Activated CD4-positive, alpha-beta T cell treated with anti-CD3 and anti-CD28 coated beads, Interleukin-2, amount 10 ng/mL, durations not matched to agents 24 days and 14 days (primary cell): ENCODE measurements at regions not wholly inside any gene's neighbourhood (a gene's known extent, or its start where the extent isn't known, plus 50 kb on each side); places are given as distances from the start of the nearest gene placed in this dataset.

Experiments
- DNase-seq: peaks from one replicate; pipeline ENCODE4 v3.0.0; 2022
- H3K27ac Mint-ChIP-seq: one replicate; pipeline ENCODE4 v1.8.0; 2022; ENCODE audit warnings: mild to moderate bottlenecking, mixed read lengths
- H3K27me3 Mint-ChIP-seq: one replicate; pipeline ENCODE4 v1.8.0; 2022; ENCODE audit warnings: mixed read lengths
- H3K36me3 Mint-ChIP-seq: one replicate; pipeline ENCODE4 v1.8.0; 2022; ENCODE audit warnings: low read depth, mild to moderate bottlenecking, mixed read lengths
- H3K4me1 Mint-ChIP-seq: one replicate; pipeline ENCODE4 v1.8.0; 2021; ENCODE audit warnings: mixed read lengths
- H3K4me3 Mint-ChIP-seq: one replicate; pipeline ENCODE4 v1.8.0; 2022; ENCODE audit warnings: mild to moderate bottlenecking, moderate library complexity, mixed read lengths
- H3K9me3 Mint-ChIP-seq: one replicate; pipeline ENCODE4 v1.8.0; 2021; ENCODE audit warnings: mixed read lengths
- intact Hi-C: fragments of 100-400 bp; cut with micrococcal nuclease; formaldehyde crosslinking; loops from one replicate; pipeline ENCODE4 v1.15.1; 2023

GRCh38 chr14:101024686-101025085 lies 121.2 kb upstream of the RTL1 start:
- H3K9me3 Mint-ChIP-seq, result peaks cover 11% of the 10 kb centered on the region
- H3K4me1 Mint-ChIP-seq, result no peaks in the 10 kb centered on the region
- H3K36me3 Mint-ChIP-seq, result no peaks in the 10 kb centered on the region
- intact Hi-C loops, result no loop called here
- H3K4me3 Mint-ChIP-seq, result no peak overlapping the region
- no peak for DNase-seq
- H3K27me3 Mint-ChIP-seq, result no peaks in the 10 kb centered on the region
- H3K27ac Mint-ChIP-seq, result no peak overlapping the region

DNA sequence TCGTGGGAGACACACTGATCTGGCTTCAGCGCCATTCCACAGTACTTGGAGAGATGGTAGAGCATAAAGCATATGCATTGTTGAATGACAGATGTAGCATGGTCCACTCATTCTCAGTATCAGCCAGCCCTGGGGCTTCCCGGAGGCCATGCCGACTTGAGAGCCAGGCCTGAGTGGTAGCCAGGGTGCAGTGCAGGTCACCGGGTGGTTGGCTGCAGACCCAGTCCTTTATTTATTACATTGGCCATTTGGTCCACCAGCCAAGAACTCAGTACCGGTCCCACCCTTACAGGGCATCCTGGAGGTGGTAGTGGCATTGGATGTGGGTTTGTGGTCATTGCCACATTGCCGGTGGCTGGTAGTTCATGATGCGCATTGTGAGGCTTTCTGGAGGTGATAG lies 121.6 kb upstream of the RTL1 start:
- no peaks in the 10 kb centered on the region for H3K27me3 Mint-ChIP-seq
- no peak overlapping the region for H3K4me3 Mint-ChIP-seq
- intact Hi-C loops, result no loop called here
- no peaks in the 10 kb centered on the region for H3K36me3 Mint-ChIP-seq
- DNase-seq, result no peak
- no peaks in the 10 kb centered on the region for H3K4me1 Mint-ChIP-seq
- H3K27ac Mint-ChIP-seq, result no peak overlapping the region
- peaks cover 7% of the 10 kb centered on the region for H3K9me3 Mint-ChIP-seq

GRCh38 chr14:101025696-101026095 lies 122.2 kb upstream of the RTL1 start:
- H3K4me1 Mint-ChIP-seq, result no peaks in the 10 kb centered on the region
- peaks cover 1% of the 10 kb centered on the region for H3K9me3 Mint-ChIP-seq
- DNase-seq, result no peak
- H3K27ac Mint-ChIP-seq, result no peak overlapping the region
- H3K27me3 Mint-ChIP-seq, result no peaks in the 10 kb centered on the region
- intact Hi-C loops, result no loop called here
- H3K4me3 Mint-ChIP-seq, result no peak overlapping the region
- no peaks in the 10 kb centered on the region for H3K36me3 Mint-ChIP-seq

- H3K27ac Mint-ChIP-seq, result no peak overlapping the region
- H3K36me3 Mint-ChIP-seq, result no peaks in the 10 kb centered on the region
- DNase-seq, result no peak
- H3K9me3 Mint-ChIP-seq, result no peaks in the 10 kb centered on the region
- intact Hi-C loops, result no loop called here
- no peaks in the 10 kb centered on the region for H3K4me1 Mint-ChIP-seq
- H3K4me3 Mint-ChIP-seq, result no peak overlapping the region
- H3K27me3 Mint-ChIP-seq, result no peaks in the 10 kb centered on the region
Observed at GRCh38 chr14:101026341-101026740, 122.8 kb upstream of the RTL1 start.

DNA sequence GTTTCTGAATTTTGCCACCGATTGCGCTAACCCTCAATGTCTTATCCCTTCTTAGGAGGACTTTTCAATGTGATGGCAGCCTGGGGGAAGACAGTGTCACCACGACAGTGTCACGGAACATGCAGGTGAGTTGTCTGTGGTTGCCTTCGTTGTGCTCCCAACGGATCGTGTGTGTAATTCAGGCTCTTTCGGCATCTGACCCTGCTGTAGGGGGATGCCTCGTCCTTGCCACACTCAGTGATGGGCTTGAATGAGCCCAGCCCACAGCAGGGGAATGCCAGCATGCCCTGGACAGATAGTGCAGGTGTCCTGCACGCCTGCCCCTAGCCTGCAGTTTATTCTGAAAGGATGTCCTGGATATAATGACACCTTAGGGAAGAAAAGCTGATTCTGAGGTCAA lies 123.8 kb upstream of the RTL1 start:
- intact Hi-C loops, result no loop called here
- no peak overlapping the region for H3K4me3 Mint-ChIP-seq
- no peak overlapping the region for H3K27ac Mint-ChIP-seq
- no peaks in the 10 kb centered on the region for H3K36me3 Mint-ChIP-seq
- H3K27me3 Mint-ChIP-seq, result no peaks in the 10 kb centered on the region
- no peak for DNase-seq
- no peaks in the 10 kb centered on the region for H3K9me3 Mint-ChIP-seq
- H3K4me1 Mint-ChIP-seq, result no peaks in the 10 kb centered on the region

- Mint-ChIP-seq H3K4me1 (no peaks in the 10 kb centered on the region), H3K9me3 (no peaks in the 10 kb centered on the region), H3K27ac (no peak overlapping the region), H3K27me3 (no peaks in the 10 kb centered on the region), H3K4me3 (no peak overlapping the region), H3K36me3 (no peaks in the 10 kb centered on the region)
- DNase-seq, result no peak
- intact Hi-C loops, result no loop called here
Observed at GRCh38 chr14:101027966-101028365, 124.4 kb upstream of the RTL1 start.

DNA sequence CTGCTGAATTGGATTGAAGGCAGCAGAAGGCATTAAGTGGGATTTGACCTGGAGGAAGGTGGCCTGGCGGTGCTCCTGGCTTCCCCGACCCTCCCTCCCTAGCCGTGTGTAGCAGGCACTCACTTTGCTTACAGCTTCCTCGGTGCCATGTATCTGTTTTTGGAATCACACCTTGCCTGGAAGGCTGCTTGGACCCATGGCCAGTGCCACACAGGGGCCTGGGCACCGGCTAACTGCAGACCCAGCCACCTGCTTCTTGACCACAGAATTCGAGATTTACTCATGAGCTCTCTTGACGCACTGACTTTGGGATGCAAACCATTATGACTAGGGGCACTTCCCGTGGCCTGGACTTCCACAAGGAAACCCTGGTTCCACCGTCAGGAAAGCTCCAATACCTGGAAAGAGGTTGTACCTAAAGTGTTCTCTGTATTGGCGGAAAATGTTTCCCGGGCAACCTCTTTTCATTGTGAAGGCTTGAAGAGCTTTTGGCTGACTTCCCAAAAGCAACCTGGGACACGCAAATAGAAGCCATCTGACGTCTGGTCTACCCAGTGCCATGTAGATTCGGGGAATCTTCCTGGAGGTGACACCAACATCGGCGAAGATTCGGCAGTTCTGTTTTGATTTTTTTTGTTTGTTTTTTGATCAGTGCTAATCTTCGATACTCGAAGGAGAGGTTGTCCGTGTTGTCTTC lies 125.6 kb upstream of the RTL1 start:
- Mint-ChIP-seq H3K9me3 (no peaks in the 10 kb centered on the region), H3K27me3 (no peaks in the 10 kb centered on the region), H3K36me3 (no peaks in the 10 kb centered on the region), H3K4me3 (no peak overlapping the region), H3K27ac (no peak overlapping the region), H3K4me1 (no peaks in the 10 kb centered on the region)
- no peak for DNase-seq
- intact Hi-C loops, result no loop called here

DNA sequence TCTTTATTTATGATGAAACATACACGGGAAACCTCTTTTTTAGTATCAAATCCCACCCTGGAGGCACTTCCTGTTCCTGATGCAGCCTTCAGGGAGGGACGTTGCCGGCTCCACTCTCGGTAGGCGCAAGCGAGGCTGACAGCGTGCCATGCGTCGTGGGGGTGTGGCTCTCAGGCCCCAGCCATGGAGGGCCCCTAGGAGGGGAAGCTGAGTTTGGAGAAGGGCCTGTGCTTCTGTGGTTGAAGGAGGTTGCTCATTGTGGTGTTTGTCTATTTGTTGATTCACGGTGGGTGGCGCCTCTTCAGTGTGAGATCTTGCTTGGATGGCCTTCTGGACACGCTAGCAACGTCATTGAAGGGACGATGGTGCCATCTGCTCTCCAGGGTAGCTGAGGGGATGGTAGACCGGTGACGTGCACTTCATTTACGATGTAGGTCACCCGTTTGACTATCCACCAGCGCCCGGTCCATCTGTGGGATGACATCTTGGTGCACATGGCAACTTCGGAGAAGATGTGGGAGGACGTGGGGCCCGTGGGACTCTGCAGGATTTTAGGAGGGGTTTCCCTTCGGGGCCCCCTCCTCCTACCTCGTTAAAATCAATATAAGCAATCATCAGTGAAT lies 126.3 kb upstream of the RTL1 start:
- H3K4me3 Mint-ChIP-seq, result no peak overlapping the region
- H3K27ac Mint-ChIP-seq, result no peak overlapping the region
- no peaks in the 10 kb centered on the region for H3K27me3 Mint-ChIP-seq
- no peak for DNase-seq
- no peaks in the 10 kb centered on the region for H3K4me1 Mint-ChIP-seq
- H3K9me3 Mint-ChIP-seq, result no peaks in the 10 kb centered on the region
- no peaks in the 10 kb centered on the region for H3K36me3 Mint-ChIP-seq
- intact Hi-C loops, result no loop called here

GRCh38 chr14:101030586-101030985 lies 127.1 kb upstream of the RTL1 start:
- H3K27me3 Mint-ChIP-seq, result no peaks in the 10 kb centered on the region
- intact Hi-C loops, result no loop called here
- no peaks in the 10 kb centered on the region for H3K4me1 Mint-ChIP-seq
- H3K36me3 Mint-ChIP-seq, result no peaks in the 10 kb centered on the region
- H3K27ac Mint-ChIP-seq, result no peak overlapping the region
- no peak overlapping the region for H3K4me3 Mint-ChIP-seq
- DNase-seq, result no peak
- no peaks in the 10 kb centered on the region for H3K9me3 Mint-ChIP-seq

- intact Hi-C loops, result no loop called here
Observed at GRCh38 chr14:101031186-101031585, 127.7 kb upstream of the RTL1 start.

GRCh38 chr14:101031721-101032120 lies 128.2 kb upstream of the RTL1 start:
- no peaks in the 10 kb centered on the region for H3K27me3 Mint-ChIP-seq
- H3K4me3 Mint-ChIP-seq, result no peak overlapping the region
- H3K27ac Mint-ChIP-seq, result no peak overlapping the region
- intact Hi-C loops, result no loop called here
- no peaks in the 10 kb centered on the region for H3K4me1 Mint-ChIP-seq
- no peaks in the 10 kb centered on the region for H3K9me3 Mint-ChIP-seq
- no peaks in the 10 kb centered on the region for H3K36me3 Mint-ChIP-seq
- DNase-seq, result no peak

More at GRCh38 chr14:101031186-101031585, 127.7 kb upstream of the RTL1 start:
- Mint-ChIP-seq H3K4me3 (no peak overlapping the region), H3K4me1 (no peaks in the 10 kb centered on the region), H3K27me3 (no peaks in the 10 kb centered on the region), H3K36me3 (no peaks in the 10 kb centered on the region), H3K27ac (no peak overlapping the region), H3K9me3 (no peaks in the 10 kb centered on the region)
- DNase-seq, result no peak

DNA sequence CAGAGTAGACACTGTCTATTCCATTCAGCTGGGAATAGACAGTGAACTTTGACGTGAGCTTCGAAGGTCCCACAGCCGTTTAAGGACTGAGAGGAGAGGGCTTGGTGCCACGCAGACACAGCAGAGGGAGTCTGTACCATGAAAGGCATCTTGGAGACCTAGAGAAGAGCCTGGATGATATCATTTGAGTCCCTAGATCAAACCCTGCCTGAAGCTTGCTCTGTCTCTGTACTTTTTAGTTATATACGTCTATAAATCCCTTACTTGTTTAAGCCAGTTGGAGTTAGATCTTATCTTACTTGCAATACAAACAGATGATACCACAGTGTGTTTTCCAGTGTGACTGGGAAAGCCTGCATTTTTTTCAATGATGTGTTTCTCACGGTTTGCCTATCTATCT lies 128.9 kb upstream of the RTL1 start:
- Mint-ChIP-seq H3K36me3 (no peaks in the 10 kb centered on the region), H3K4me3 (no peak overlapping the region), H3K9me3 (no peaks in the 10 kb centered on the region), H3K27ac (no peak overlapping the region), H3K27me3 (no peaks in the 10 kb centered on the region), H3K4me1 (no peaks in the 10 kb centered on the region)
- DNase-seq, result no peak
- intact Hi-C loops, result no loop called here

GRCh38 chr14:101033006-101033405 lies 129.5 kb upstream of the RTL1 start:
- Mint-ChIP-seq H3K36me3 (no peaks in the 10 kb centered on the region), H3K4me1 (no peaks in the 10 kb centered on the region), H3K27ac (no peak overlapping the region), H3K4me3 (no peak overlapping the region), H3K27me3 (no peaks in the 10 kb centered on the region), H3K9me3 (no peaks in the 10 kb centered on the region)
- intact Hi-C loops, result no loop called here
- DNase-seq, result no peak

GRCh38 chr14:101033446-101034165 lies 130.1 kb upstream of the RTL1 start:
- no peak overlapping the region for H3K4me3 Mint-ChIP-seq
- H3K36me3 Mint-ChIP-seq, result no peaks in the 10 kb centered on the region
- H3K27me3 Mint-ChIP-seq, result no peaks in the 10 kb centered on the region
- no peaks in the 10 kb centered on the region for H3K4me1 Mint-ChIP-seq
- no peak overlapping the region for H3K27ac Mint-ChIP-seq
- H3K9me3 Mint-ChIP-seq, result no peaks in the 10 kb centered on the region
- intact Hi-C loops, result no loop called here
- no peak for DNase-seq
